ENCODE measurements at regions not wholly inside any gene's neighbourhood (a gene's known extent, or its start where the extent isn't known, plus 50 kb on each side); places are given as distances from the start of the nearest gene placed in this dataset.
"Not testable (repeated sequence)": the region's sequence is repeated elsewhere in the genome, so short reads cannot be mapped to it uniquely, and the experiment has no call there.

GRCh38 chr15:99783918-99784619 lies 50.8 kb upstream of the LYSMD4 start:
- H3F3A ChIP-seq (ENCODE audit: low read length, unreplicated experiment); H3K36me3 ChIP-seq (ENCODE audit: low read depth, low read length); H3K79me2 ChIP-seq (ENCODE audit: low read length); H3K9me2 ChIP-seq (replicated peaks; ENCODE audit: low read length); H3K9ac ChIP-seq (ENCODE audit: low read length); H3K9me3 ChIP-seq (ENCODE audit: low read length); H4K20me1 ChIP-seq (ENCODE audit: low read length); POLR2A ChIA-PET (ENCODE audit: unreplicated experiment); H3K27ac ChIP-seq (ENCODE audit: low read length); H3K4me3 ChIP-seq (ENCODE audit: low read length); H3K4me2 ChIP-seq (ENCODE audit: low read length); BruUV-seq (replicated peaks); DNase-seq; intact Hi-C loops (cut with micrococcal nuclease); CTCF ChIA-PET; H3K4me1 ChIP-seq (ENCODE audit: insufficient read depth, low read length); H2AFZ ChIP-seq (ENCODE audit: low read length); ATAC-seq: not testable (repeated sequence)
- H3K27me3 ChIP-seq (ENCODE audit: low read length): peaks cover 22% of the 10 kb centered on the region
